Liver (tissue), 8 donors: ENCODE measurements at regions not wholly inside any gene's neighbourhood (a gene's known extent, or its start where the extent isn't known, plus 50 kb on each side); places are given as distances from the start of the nearest gene placed in this dataset.

Experiments used
- DNase-seq: peaks from one replicate; pipeline ENCODE4 v3.0.0-alpha.2; 2017; ENCODE audit warnings: low spot score
- H3K27ac ChIP-seq, 2 donors: one replicate each; pipeline ENCODE4 v1.7.0; 2013; ENCODE audit warnings: inconsistent platforms in 2 of 2, low read length in 2 of 2, control low read depth in 1 of 2, low read depth in 1 of 2, mild to moderate bottlenecking in 1 of 2
- H3K27me3 ChIP-seq, 4 donors: one replicate each; pipeline versions ENCODE4 v1.6.1 to v1.7.0; 2013; ENCODE audit warnings: low read length in 3 of 4, inconsistent platforms in 1 of 4, mild to moderate bottlenecking in 1 of 4, moderate library complexity in 1 of 4; ENCODE audit not compliant: control insufficient read depth in 4 of 4, insufficient read depth in 4 of 4
- H3K36me3 ChIP-seq, 4 donors: one replicate each; pipeline versions ENCODE4 v1.6.1 to v1.7.0; 2013; ENCODE audit warnings: low read length in 3 of 4, mild to moderate bottlenecking in 3 of 4, low read depth in 1 of 4, moderate library complexity in 1 of 4; ENCODE audit not compliant: control insufficient read depth in 4 of 4, insufficient read depth in 3 of 4
- H3K4me1 ChIP-seq, 4 donors: one replicate each; pipeline versions ENCODE4 v1.6.1 to v1.7.0; 2013; ENCODE audit warnings: low read length in 3 of 4, mild to moderate bottlenecking in 3 of 4, moderate library complexity in 1 of 4; ENCODE audit not compliant: control insufficient read depth in 4 of 4, insufficient read depth in 4 of 4
- H3K4me3 ChIP-seq, 3 donors: one replicate each; pipeline versions ENCODE4 v1.6.1 to v1.7.0; 2013; ENCODE audit warnings: low read length in 3 of 3, control low read depth in 1 of 3, low read depth in 1 of 3, mild to moderate bottlenecking in 1 of 3
- H3K9ac ChIP-seq, 2 donors: one replicate each; pipeline ENCODE4 v1.7.0; 2013; ENCODE audit warnings: low read length in 2 of 2, mild to moderate bottlenecking in 2 of 2, moderate library complexity in 2 of 2, control low read depth in 1 of 2, low read depth in 1 of 2
- H3K9me3 ChIP-seq, 4 donors: one replicate each; pipeline versions ENCODE4 v1.6.1 to v1.7.0; 2013; ENCODE audit warnings: low read length in 3 of 4; ENCODE audit not compliant: control insufficient read depth in 4 of 4
- CTCF ChIP-seq: fragments of 150-350 bp; IDR thresholded peaks from 2 replicates; pipeline ENCODE4 v1.5.1; 2017; ENCODE audit warnings: improper control_type of control experiment, low read depth, low read length; ENCODE audit not compliant: missing input control
- EGR1 ChIP-seq, 2 donors: IDR thresholded peaks; 2 replicates each; pipeline ENCODE4 v1.6.1; 2016 to 2018; ENCODE audit warnings: antibody characterized with exemption in 2 of 2, low read depth in 2 of 2
- FOXA1 ChIP-seq: IDR thresholded peaks from 2 replicates; pipeline ENCODE4 v1.6.1; 2016; ENCODE audit warnings: antibody characterized with exemption
- FOXA2 ChIP-seq: IDR thresholded peaks from 2 replicates; pipeline ENCODE4 v1.6.1; 2016; ENCODE audit warnings: antibody characterized with exemption
- GABPA ChIP-seq, 2 donors: IDR thresholded peaks in 1 of 2; conservative IDR thresholded peaks in 1 of 2; 2 replicates each; pipeline ENCODE4 v1.6.1; 2016; ENCODE audit warnings: antibody characterized with exemption in 2 of 2, mild to moderate bottlenecking in 1 of 2, moderate library complexity in 1 of 2
- HNF4A ChIP-seq, 2 donors: conservative IDR thresholded peaks; 2 replicates each; pipeline ENCODE4 v1.6.1; 2016; ENCODE audit warnings: antibody characterized with exemption in 2 of 2, mild to moderate bottlenecking in 2 of 2
- HNF4G ChIP-seq: IDR thresholded peaks from 2 replicates; pipeline ENCODE4 v1.6.1; 2016; ENCODE audit warnings: antibody characterized with exemption
- JUND ChIP-seq, 2 donors: IDR thresholded peaks; 2 replicates each; pipeline ENCODE4 v1.6.1; 2016; ENCODE audit warnings: antibody characterized with exemption in 2 of 2
- NR2F2 ChIP-seq: IDR thresholded peaks from 2 replicates; pipeline ENCODE4 v1.6.1; 2016; ENCODE audit warnings: antibody characterized with exemption
- RAD21 ChIP-seq, 2 donors: IDR thresholded peaks; 2 replicates each; pipeline ENCODE4 v1.6.1; 2016; ENCODE audit warnings: antibody characterized with exemption in 2 of 2, mild to moderate bottlenecking in 2 of 2
- REST ChIP-seq: IDR thresholded peaks from 2 replicates; pipeline ENCODE4 v1.6.1; 2016; ENCODE audit warnings: antibody characterized with exemption, mild to moderate bottlenecking
- RXRA ChIP-seq, 2 donors: IDR thresholded peaks; 2 replicates each; pipeline ENCODE4 v1.6.1; 2017 to 2018; ENCODE audit warnings: antibody characterized with exemption in 2 of 2, mild to moderate bottlenecking in 1 of 2
- SP1 ChIP-seq: IDR thresholded peaks from 2 replicates; pipeline ENCODE4 v1.6.1; 2018; ENCODE audit warnings: antibody characterized with exemption, mild to moderate bottlenecking
- TAF1 ChIP-seq: conservative IDR thresholded peaks from 2 replicates; pipeline ENCODE4 v1.6.1; 2016; ENCODE audit warnings: antibody characterized with exemption, mild to moderate bottlenecking
- YY1 ChIP-seq: IDR thresholded peaks from 2 replicates; pipeline ENCODE4 v1.6.1; 2016; ENCODE audit warnings: antibody characterized with exemption, mild to moderate bottlenecking
- ZBTB33 ChIP-seq: IDR thresholded peaks from 2 replicates; pipeline ENCODE4 v1.6.1; 2016; ENCODE audit warnings: antibody characterized with exemption
- WGBS: extraction: QIAGEN DNeasy Blood & Tissue Kit; methylation state at CpG from one replicate; pipeline ENCODE4 v1.1.7; 2013; 5-methylcytosine and 5-hydroxymethylcytosine counted together
- TF ChIP-seq, protein P1 (sequence below): IDR thresholded peaks from 2 replicates; pipeline ENCODE4 v1.6.1; 2016; ENCODE audit warnings: antibody characterized with exemption
- TF ChIP-seq, protein P2 (sequence below): IDR thresholded peaks from 2 replicates; pipeline ENCODE4 v1.6.1; 2016; ENCODE audit warnings: antibody characterized with exemption
- donor health status: healthy.
- donor health status: healthy.
- donor health status: healthy.
- donor health status: healthy.
- donor health status: healthy.

- H3K27ac ChIP-seq, result no peak overlapping the region
- no peak for DNase-seq
- H3K36me3 ChIP-seq, result no peaks in the 10 kb centered on the region
- H3K4me1 ChIP-seq, result no peaks in the 10 kb centered on the region
- H3K9me3 ChIP-seq, result no peaks in the 10 kb centered on the region
- WGBS, result 58% methylated on average over 1 of the region's 1 CpG
- H3K27me3 ChIP-seq, result no peaks in the 10 kb centered on the region
- TF ChIP-seq RXRA (IDR thresholded peaks at IDR 0.05), result no peak
- no peak for TF ChIP-seq RAD21 (IDR thresholded peaks at IDR 0.05)
- no peak for TF ChIP-seq GABPA (IDR thresholded peaks at IDR 0.05 in 1 of 2, conservative IDR thresholded peaks at IDR 0.05 in 1 of 2)
- TF ChIP-seq HNF4G, result no peak
- no peak for TF ChIP-seq ZBTB33
- TF ChIP-seq TAF1, result no peak
- no peak for TF ChIP-seq EGR1 (IDR thresholded peaks at IDR 0.05; ENCODE audit: low read depth in 2 of 2)
- TF ChIP-seq SP1, result no peak
- TF ChIP-seq, protein P1, sequence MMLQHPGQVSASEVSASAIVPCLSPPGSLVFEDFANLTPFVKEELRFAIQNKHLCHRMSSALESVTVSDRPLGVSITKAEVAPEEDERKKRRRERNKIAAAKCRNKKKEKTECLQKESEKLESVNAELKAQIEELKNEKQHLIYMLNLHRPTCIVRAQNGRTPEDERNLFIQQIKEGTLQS, result no peak
- TF ChIP-seq CTCF, result no peak
- no peak for TF ChIP-seq HNF4A (conservative IDR thresholded peaks at IDR 0.05)
- no peak for TF ChIP-seq FOXA1
- no peak for TF ChIP-seq JUND (IDR thresholded peaks at IDR 0.05)
- no peak for TF ChIP-seq YY1
- TF ChIP-seq NR2F2, result no peak
- TF ChIP-seq FOXA2, result no peak
- TF ChIP-seq REST, result no peak
- TF ChIP-seq, protein P2, sequence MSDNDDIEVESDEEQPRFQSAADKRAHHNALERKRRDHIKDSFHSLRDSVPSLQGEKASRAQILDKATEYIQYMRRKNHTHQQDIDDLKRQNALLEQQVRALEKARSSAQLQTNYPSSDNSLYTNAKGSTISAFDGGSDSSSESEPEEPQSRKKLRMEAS, result no peak
- no peak overlapping the region for H3K4me3 ChIP-seq
- no peak overlapping the region for H3K9ac ChIP-seq
These were observed 607.2 kb upstream of the NDST4 start for GRCh38 chr4:115720611-115721010.
